ENCODE measurements at regions not wholly inside any gene's neighbourhood (a gene's known extent, or its start where the extent isn't known, plus 50 kb on each side); places are given as distances from the start of the nearest gene placed in this dataset.
"Not testable (repeated sequence)": the region's sequence is repeated elsewhere in the genome, so short reads cannot be mapped to it uniquely, and the experiment has no call there.

- TF ChIP-seq POLR2A (IDR thresholded peaks at IDR 0.05); POLR2AphosphoS5 (IDR thresholded peaks at IDR 0.05); EP300 (IDR thresholded peaks at IDR 0.05; ENCODE audit: low read depth): not testable (repeated sequence)
- TF ChIP-seq, protein P1, sequence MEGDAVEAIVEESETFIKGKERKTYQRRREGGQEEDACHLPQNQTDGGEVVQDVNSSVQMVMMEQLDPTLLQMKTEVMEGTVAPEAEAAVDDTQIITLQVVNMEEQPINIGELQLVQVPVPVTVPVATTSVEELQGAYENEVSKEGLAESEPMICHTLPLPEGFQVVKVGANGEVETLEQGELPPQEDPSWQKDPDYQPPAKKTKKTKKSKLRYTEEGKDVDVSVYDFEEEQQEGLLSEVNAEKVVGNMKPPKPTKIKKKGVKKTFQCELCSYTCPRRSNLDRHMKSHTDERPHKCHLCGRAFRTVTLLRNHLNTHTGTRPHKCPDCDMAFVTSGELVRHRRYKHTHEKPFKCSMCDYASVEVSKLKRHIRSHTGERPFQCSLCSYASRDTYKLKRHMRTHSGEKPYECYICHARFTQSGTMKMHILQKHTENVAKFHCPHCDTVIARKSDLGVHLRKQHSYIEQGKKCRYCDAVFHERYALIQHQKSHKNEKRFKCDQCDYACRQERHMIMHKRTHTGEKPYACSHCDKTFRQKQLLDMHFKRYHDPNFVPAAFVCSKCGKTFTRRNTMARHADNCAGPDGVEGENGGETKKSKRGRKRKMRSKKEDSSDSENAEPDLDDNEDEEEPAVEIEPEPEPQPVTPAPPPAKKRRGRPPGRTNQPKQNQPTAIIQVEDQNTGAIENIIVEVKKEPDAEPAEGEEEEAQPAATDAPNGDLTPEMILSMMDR (IDR thresholded peaks at IDR 0.05): not testable (repeated sequence)
Observed at GRCh38 chr2:95668934-95669333, 77.1 kb downstream of the TRIM43 start.

Data from transverse colon (tissue), 4 donors.